ENCODE measurements at regions not wholly inside any gene's neighbourhood (a gene's known extent, or its start where the extent isn't known, plus 50 kb on each side); places are given as distances from the start of the nearest gene placed in this dataset.

DNA sequence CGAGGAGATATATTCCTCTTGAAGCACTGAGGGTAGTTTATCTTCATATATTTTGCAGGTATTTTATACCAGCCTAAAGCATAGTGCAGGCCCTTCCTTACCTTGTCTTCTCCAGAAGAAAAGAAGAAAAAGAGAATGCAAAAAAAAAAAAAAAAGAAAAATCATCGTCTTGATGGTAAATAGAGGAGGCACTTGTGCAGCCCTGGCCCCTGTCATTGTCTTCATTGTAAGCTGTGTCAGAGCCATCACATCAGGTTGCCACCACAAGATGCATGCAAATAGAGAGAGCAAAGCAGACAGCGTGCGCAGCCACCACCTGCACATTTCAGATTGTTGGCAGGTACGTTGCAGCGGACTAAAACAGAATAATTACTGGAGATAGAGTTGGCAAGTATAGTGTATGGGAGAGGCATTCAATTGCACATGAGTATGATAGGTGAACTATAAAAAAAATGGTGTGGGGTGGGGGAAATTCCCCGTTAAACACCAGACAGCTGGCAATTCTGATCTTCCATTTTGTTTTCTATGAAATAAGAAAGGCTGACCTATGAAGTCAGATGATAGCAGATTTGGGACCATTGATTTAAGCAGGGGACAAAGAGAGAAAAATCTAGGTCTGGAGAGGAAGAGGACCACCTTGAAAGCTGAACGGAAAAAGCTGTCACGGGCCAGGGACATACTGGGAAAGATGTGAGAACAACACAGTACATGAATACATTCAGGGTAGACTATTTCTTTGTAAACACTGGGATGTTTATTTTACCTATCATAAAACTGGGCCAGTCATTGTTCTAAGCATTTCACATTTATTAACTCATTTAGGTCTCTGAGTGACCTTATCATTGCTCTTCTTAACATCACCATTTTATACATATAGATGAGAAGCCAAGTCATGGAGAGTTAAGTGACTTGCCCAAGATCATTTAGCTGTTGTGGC, 306.3 kb upstream of the SP8 start:
- DNase-seq (ENCODE audit: low spot score): no peak

DNA sequence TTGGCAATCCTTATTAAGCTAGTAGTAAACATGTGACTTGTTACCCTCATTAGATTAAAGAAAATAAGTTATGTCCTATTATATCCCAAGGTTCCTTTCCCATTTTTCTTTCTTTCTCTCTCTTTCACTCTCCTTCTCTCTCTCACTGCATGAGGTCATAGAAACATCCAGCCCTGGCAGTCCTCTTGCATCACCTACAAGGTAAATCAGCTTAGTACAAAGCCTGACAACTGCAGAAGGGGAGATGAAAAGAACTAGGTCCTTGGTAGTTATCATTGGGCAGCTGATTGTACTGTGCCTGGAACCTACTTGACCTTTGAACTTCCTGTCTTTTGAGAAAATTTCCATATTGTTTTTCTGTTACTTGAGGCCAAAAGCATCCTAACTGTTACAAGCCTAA, 307.9 kb upstream of the SP8 start:
- no peak for DNase-seq (ENCODE audit: low spot score)

DNA sequence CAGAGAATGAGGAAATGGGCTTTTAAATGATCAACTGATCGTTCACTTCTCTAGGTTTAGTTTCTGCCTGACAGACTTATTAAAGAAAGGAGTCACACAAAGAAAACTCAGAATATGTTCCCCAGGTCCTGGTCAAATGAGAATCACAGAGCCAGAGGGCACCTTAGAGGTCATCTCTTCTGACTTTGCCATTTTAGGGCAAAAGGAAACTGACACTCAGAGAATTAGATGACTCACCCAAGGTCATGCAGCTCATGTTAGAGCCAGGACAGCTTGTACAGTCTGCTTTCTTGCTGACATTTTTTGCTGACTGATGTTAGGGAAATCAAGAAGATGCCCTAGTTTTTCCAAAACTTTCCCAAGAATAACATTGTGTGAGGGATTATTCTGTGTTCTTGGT, 312.7 kb upstream of the SP8 start:
- no peak for DNase-seq (ENCODE audit: low spot score)

DNA sequence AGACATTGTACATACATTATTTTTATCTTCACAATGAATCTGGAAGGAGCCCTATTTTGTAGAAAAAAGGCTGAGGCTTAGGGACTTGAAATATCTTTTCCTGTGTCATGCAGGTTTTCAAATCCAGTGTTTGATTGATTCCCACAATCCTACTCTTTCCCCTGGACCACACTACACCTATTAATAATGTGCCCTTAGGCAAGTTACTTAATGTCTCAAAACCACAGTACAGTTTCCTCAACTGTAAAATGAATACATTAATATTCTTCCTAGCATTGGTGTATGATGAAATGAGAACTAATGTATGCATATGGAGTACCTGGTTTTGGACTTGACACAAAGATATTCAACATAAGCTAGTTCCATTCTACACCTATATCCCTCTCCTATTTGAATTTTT, 313.3 kb upstream of the SP8 start:
- DNase-seq (ENCODE audit: low spot score): no peak

DNA sequence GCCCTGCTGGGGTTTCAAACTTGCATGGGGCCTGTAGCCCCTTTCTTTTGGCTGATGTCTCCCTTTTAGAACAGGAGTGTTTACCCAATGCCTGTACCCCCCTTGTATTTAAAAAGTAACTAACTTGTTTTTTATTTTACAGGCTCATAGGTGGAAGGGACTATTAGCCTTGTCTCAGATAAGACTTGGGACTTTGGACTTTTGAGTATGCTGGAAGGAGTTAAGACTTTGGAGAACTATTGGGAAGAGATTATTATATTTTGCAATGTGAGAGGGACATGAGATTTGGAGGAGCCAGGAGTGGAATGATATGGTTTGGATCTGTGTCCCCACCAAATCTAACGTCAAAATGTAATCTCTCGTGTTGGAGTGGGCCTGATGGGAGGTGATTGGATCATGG, 314.9 kb upstream of the SP8 start:
- DNase-seq (ENCODE audit: low spot score): no peak

DNA sequence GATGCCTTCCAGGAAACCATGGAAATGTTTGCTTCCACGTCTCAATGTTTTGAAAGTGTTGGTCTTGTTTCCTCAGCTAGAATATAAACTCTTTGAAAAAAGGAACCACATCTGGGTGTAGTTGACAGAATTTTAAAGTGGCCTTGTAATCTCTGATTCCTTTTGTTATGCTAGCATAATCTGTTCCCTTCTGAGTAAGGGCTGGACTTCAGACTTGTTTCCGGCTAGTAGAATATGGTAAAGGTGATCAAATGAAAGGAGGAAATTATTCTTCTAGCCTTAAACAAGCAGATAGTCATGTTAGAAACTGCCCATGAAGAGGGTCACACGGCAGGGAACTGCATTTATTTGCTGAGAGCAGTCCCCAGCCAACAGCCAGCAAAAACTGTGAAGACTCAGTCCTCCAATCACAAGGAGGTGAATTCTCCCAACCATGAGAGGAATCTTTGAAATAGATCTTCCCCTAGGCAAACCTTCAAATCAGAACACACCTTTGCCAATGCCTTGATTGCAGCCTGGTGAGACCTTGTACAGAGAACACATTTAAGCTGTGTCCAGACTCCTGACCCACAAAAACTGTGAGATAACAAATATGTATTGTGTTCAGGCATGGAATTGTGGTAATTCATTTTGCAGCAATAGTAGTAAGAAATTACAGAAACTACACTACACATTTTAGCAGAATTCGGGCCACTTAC, 316.9 kb upstream of the SP8 start:
- DNase-seq (ENCODE audit: low spot score): no peak

DNA sequence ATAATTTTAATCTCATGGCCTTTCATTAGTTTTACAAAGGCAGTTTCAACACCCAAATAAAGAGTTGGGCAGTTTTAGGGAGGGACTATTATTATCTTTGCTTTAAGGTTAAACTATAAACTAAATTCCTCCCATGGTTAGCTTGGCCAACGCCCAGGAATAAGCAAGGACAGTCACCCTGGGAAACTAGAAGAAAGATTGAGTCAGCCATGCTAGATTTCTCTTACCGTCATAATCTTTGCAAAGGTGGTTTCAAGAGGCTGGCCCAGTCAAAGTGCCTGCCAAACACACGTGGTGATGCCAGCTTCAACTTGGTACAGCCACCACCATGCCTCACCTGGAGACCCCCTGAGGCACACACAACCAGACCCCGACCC, 317.4 kb upstream of the SP8 start:
- no peak for DNase-seq (ENCODE audit: low spot score)

DNA sequence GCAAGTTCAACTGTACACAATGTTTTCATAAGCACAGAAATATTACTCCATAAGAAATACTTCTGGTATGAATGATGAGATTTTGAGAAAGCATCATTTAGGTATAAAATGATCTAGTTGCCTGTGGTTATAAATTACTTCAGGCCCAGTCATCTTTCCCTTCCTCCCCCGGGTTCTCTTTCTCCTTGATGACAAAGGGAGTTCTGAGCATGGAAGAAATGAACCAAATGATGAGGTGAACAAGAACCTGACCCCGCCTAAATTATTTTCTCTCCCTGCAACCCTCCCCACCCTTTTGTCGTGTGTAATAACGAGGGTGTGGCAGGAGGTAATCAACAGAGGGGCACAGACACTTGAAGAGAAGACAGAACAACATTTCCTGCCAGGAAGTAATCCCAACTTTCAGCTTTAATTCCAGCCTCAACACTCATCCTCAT, 319.6 kb upstream of the SP8 start:
- DNase-seq (ENCODE audit: low spot score): no peak

DNA sequence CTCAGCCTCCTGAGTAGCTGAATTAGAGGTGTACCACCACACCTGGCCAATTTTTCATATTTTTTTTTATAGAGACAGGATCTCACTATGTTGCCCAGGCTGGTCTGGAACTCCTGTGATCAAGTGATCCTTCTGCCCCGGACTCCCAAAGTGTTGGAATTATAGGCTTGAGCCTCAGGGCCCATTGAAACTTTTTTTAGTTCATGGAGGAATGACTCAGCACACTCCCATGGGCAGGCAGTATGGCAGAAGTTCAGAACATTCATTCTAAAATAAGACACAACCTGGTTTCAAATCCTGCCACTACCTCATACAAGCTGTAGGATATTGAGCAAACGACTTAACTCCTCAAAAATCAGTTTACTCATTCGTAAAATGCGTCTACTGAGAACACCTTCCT, 320.4 kb upstream of the SP8 start:
- DNase-seq (ENCODE audit: low spot score): no peak

DNA sequence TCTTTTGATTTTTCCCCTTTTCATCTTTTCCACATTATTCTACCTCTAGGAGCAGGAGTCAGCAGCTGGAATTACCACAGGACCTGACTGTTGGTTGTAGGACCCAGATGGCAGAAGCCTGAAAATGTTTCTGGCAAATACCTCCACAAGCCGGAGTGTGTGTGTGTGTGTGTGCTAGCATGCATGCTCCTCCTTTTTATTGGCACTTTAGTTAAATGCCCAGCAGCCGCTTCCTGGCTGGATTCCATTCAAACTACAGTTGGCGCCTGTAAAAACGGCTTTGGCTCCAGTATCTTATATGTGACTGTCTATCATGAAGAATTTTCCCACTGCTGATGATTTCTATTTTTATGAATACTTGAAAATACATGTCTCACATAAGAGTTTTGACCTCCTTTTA, 319.7 kb upstream of the SP4 start:
- no peak for DNase-seq (ENCODE audit: low spot score)

DNA sequence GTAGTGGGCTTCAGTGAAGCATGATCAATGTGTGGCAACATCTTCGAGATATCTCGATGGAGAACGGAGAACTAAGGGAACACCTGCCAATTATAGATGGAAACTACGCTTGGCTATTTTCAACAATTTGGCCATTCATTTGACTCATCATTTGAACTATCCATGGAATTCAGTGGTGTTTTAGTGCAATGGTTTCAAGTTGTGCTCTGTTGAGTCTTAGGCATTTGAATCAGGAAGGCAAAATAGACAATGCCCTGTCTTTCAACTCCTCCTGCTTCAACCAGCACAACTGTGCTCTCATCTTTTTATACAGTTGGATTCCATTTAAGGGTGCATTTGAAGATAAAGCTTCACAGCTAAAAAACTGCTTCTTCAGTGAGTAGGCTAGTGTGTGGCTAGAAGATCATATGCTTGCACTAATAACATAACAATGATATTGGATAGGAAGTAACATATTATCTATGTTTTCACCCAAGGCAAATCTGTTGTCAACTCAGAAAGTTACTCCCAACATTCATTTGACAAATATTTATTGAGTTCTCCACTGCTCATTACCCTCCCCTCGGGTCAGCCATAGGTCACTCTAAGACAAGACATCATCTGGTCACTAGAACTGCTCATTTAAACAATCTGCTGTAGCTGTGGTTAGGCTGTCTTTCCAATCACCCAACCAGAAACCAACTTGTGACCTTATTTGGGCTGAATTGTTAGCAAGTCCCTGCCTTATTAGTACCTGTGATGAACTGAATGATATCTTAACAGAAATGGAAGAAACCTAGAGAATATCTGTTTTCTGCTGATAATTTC, 314.1 kb upstream of the SP4 start:
- DNase-seq (ENCODE audit: low spot score): no peak

DNA sequence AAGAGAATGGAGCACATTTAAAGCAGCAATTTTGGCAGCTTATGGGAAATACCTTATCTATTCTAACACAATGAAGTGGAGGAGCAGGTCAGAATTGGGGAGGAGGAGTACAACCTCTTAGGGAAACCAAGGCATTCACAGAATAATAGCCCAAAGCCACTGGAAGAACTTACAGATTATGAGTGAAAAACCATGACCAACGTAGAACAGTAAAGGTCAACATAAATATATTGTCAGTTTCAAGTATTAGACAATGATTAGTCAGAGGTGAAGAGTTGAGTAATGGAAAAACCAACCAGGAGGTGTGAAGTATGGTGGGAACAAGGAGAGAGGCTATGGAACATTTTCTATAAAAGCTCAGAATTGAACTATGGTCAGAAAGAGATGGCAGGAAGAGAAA, 304.3 kb upstream of the SP4 start:
- no peak for DNase-seq (ENCODE audit: low spot score)

DNA sequence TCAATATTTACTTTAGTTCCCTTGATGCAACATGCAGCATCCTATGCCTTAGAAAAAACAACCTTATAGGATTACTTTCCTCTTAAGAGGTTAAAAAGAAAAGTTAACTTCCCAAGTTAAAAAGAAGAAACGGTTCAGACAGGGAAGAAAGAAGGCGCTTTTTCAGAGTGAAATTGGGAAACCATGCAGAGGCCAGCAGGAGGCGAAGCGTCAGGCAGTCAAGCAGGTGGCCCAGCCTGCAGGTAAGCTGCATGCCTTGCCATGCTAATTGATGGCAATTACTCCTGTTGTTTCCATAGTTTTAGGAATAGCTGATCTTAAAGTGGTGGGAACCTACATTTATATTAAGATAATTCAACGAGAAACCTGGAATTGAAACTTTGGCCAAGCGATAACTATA, 302.6 kb upstream of the SP4 start:
- DNase-seq (ENCODE audit: low spot score): no peak

DNA sequence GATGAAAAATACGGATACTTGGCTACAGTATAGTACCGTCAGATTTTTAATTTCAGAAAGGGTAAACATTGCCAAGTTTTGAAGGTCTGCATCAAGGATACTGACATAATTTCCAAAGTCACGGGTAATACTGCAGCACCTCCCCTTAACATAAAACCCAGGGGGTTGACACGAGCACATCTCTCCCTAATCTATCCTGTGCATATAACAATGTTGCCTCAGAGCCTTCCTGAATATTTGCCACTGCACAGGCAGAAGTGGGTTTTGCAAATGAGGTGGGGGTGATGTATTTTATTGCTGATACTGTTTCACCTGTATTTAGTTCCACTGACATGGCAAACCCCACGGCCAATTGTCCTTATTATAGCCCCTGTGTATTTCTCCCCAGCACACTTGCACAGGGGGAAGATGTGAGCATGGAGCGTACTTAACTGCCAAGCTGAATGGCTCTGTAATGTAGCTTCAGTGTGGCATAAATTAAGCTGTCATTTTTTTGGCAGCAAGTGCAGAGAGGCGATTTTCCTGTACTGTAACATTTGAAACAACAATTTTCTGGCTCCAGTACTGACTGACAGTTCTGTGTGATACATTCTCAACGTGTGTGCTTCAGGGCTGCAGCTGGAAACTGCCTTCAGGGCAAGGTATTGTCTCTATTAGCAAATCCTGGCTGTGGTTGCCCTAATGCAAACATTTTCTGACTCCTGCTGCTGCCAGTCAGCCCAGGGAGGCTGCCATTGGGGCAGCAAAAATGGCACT, 299.6 kb upstream of the SP4 start:
- DNase-seq (ENCODE audit: low spot score): no peak

DNA sequence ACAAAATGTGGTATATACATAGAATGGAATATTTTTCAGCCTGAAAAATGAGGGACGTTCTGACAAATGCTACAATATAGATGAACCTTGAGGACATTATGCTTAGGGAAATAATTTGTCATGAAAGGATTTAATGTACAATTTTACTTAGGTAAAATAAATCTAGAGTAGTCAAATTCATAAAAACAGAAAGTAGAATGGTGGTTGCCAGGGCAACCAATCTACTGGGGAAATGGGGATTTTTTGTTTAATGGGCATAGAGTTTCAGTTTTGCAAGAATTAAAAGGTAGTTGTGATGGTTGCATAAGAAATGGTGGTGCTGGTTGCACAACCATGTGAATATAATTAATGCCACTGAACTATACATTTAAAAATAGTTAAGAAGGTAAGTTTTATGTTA, 296.0 kb upstream of the SP4 start:
- no peak for DNase-seq (ENCODE audit: low spot score)

DNA sequence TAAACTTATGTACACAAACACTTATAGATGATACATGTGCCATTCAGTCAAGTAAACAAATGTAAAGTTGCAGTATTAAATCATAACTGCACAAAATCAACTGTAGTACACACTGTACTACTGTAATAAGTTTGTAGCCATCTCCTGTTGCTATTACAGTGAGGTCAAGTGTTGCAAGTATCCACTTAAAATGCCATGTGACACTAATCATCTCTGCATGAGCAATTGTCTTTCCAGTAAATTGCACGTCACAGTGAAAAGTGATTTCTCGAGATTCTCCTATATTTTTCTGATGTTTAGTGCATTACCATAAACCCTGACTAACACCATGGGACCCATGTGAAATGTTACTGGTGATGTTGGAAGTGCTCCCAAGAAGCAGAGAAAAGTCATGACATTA, 293.3 kb upstream of the SP4 start:
- no peak for DNase-seq (ENCODE audit: low spot score)

DNA sequence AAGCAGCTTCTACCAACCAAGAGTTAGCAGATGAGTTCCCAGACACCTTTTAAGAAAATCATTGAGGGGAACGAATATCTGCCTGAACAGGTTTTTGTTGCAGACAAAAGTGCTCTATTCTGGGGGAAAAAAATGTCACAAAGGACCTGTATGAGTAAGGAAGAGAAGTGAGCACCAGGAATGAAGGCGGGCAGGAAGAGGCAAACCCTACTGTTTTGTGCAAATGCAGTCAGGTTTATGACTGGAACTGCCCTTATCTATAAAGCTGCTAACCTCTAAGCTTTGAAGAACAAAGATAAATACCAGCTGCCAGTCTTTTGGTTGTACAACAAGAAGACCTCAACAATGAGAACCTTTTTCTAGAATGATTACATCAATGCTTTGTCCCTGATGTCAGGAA, 292.4 kb upstream of the SP4 start:
- DNase-seq (ENCODE audit: low spot score): no peak

DNA sequence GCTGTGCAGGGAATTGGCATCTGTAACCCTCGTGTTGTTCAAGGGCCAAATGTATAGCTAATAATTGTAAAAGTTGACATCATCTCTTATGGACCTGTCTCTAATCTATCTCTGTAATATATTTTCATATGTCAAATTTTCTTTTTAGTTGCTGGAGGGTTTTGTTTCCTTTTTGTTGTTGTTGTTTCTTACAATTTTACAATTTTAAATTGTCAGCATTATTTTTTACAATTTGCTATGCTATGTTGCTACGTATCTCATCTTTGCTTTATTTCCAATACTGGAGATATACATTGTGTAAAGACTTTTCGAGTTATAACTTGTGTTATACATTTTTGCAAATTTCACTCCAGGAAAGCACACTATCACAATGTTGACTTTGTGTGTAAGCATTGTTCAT, 290.2 kb upstream of the SP4 start:
- DNase-seq (ENCODE audit: low spot score): no peak

DNA sequence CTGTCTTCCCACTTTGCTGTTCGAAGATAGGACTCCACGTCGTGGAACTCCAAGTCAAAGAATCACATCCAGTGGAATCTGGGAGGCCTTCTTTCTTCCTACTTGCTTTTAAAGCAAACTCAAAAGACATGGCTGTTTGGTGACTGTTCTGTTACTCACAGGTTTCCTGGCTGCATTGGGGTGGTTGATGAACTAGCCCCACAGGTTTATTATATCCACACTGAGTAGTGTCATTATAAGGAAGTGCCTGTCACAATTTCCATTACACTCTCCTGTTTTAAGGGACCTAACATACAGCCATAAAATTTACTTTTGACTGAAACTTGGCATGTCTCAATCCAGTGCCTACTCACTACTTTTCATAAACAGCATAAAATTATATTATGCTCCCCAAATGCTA, 287.3 kb upstream of the SP4 start:
- no peak for DNase-seq (ENCODE audit: low spot score)

DNA sequence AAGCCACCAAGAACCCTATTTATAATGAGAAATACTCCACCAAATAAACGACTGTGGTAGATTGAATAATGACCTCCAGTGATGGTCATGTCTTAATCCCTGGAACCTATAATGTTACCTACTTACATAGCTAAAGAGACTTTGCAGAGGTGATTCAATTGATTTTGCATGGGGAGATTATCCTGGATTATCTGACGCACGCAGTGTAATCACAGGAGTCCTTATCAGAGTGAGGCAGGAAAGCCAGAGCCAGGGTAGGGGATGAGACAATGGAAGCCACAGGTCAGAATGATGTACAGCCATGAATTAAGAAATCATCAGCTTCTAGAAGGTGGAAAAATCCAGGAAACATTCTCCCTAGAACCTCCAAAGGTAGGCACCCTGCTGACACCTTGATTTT, 286.4 kb upstream of the SP4 start:
- DNase-seq (ENCODE audit: low spot score): no peak

DNA sequence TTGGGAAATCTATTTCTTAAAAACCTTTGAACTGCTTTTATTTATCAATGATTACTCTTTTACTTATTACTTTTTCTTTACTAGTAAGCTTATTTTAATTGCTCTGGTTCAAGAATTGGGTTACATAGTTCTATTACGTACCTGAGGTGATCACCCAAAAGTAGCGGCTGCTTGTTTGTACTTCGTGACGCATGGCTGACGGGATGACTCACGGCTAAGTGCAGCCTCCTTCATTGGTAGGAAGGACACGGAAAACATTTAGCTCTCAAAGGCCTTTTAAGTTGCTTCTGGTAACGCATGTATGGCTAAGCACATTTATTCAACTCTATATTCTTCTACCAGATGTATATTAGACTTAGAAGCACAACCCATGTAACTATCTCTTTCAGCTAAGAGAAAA, 285.8 kb upstream of the SP4 start:
- DNase-seq (ENCODE audit: low spot score): no peak

All from hematopoietic multipotent progenitor cell treated with erythropoietin and hydrocortisone succinate and interleukin-3 and kit ligand, for 17 days (in vitro differentiated cells).